Transverse colon (tissue), 4 donors: ENCODE measurements at regions not wholly inside any gene's neighbourhood (a gene's known extent, or its start where the extent isn't known, plus 50 kb on each side); places are given as distances from the start of the nearest gene placed in this dataset.

Experiments
- CTCF ChIP-seq, 5 experiments: fragments of 200-600 bp in 3 of 5; fragments of 450-650 bp in 2 of 5; sonication (generic) in 3 of 5; IDR thresholded peaks; 1 replicate in 2 of 5; 2 replicates in 3 of 5; pipeline ENCODE4 v1.5.1; 2016 to 2017; ENCODE audit warnings: antibody characterized with exemption in 5 of 5, inconsistent platforms in 3 of 5, mild to moderate bottlenecking in 2 of 5, moderate library complexity in 1 of 5
- EP300 ChIP-seq: sonication (generic); formaldehyde crosslinking; IDR thresholded peaks from one replicate; pipeline ENCODE4 v1.6.1; 2017; ENCODE audit warnings: antibody characterized with exemption, low read depth
- POLR2A ChIP-seq: fragments of 450-650 bp; IDR thresholded peaks from one replicate; pipeline ENCODE4 v1.6.1; 2016; ENCODE audit warnings: antibody characterized with exemption, mild to moderate bottlenecking, moderate library complexity
- POLR2AphosphoS5 ChIP-seq, 3 donors: sonication (generic); formaldehyde crosslinking; IDR thresholded peaks; one replicate each; pipeline ENCODE4 v1.6.1; 2016; ENCODE audit warnings: antibody characterized with exemption in 3 of 3

- no peak for TF ChIP-seq POLR2A
- no peak for TF ChIP-seq CTCF (IDR thresholded peaks at IDR 0.05)
- no peak for TF ChIP-seq EP300
- TF ChIP-seq POLR2AphosphoS5 (IDR thresholded peaks at IDR 0.05), result no peak
These were observed 1499.9 kb downstream of the PCDH18 start for GRCh38 chr4:136032391-136032790.
